NB4 (cell line): ENCODE measurements at regions not wholly inside any gene's neighbourhood (a gene's known extent, or its start where the extent isn't known, plus 50 kb on each side); places are given as distances from the start of the nearest gene placed in this dataset.

Source experiments
- DNase-seq: peaks from one replicate; pipeline ENCODE4 v3.0.0; 2010; ENCODE audit warnings: low read depth
- H3K4me3 ChIP-seq: one replicate; pipeline ENCODE4 v1.5.1; 2011; ENCODE audit warnings: mild to moderate bottlenecking, low read depth, low read length, moderate library complexity
- MYC ChIP-seq: IDR thresholded peaks from 2 replicates; pipeline ENCODE4 v1.6.1; 2011; ENCODE audit warnings: low read depth, low read length
- POLR2A ChIP-seq: IDR thresholded peaks from 2 replicates; pipeline ENCODE4 v1.6.1; 2011; ENCODE audit warnings: mild to moderate bottlenecking; ENCODE audit not compliant: insufficient read length; ENCODE audit errors: extremely low read depth
- TF ChIP-seq, protein P1 (sequence below): IDR thresholded peaks from one replicate; pipeline ENCODE4 v1.5.1; 2012; ENCODE audit warnings: low read depth, low read length
- TF ChIP-seq, protein P2 (sequence below): IDR thresholded peaks from 2 replicates; pipeline ENCODE4 v1.6.1; 2011; ENCODE audit warnings: low read depth, low read length

DNA sequence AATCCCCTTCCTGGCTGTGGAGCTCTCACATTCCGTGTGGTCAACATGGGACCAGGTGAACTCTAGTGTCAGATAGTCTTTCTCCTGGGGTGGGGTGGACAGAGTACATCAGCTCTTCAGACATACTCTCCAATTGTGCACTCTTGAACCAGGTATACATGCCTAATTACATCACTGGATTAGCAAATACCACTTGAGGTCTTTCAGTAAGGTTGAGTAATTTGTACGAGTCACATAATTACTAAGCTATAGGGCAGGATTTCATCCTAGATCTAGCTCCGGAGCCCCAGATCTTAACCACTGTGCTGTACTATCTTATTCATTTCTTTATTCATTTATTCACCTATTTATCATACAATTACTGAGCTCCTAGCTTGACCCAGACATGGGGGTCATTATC is 821.3 kb downstream of the TFAP2A start:
- TF ChIP-seq, protein P1, sequence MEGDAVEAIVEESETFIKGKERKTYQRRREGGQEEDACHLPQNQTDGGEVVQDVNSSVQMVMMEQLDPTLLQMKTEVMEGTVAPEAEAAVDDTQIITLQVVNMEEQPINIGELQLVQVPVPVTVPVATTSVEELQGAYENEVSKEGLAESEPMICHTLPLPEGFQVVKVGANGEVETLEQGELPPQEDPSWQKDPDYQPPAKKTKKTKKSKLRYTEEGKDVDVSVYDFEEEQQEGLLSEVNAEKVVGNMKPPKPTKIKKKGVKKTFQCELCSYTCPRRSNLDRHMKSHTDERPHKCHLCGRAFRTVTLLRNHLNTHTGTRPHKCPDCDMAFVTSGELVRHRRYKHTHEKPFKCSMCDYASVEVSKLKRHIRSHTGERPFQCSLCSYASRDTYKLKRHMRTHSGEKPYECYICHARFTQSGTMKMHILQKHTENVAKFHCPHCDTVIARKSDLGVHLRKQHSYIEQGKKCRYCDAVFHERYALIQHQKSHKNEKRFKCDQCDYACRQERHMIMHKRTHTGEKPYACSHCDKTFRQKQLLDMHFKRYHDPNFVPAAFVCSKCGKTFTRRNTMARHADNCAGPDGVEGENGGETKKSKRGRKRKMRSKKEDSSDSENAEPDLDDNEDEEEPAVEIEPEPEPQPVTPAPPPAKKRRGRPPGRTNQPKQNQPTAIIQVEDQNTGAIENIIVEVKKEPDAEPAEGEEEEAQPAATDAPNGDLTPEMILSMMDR, result no peak
- no peak for TF ChIP-seq POLR2A
- TF ChIP-seq, protein P2, sequence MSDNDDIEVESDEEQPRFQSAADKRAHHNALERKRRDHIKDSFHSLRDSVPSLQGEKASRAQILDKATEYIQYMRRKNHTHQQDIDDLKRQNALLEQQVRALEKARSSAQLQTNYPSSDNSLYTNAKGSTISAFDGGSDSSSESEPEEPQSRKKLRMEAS, result no peak
- no peak for TF ChIP-seq MYC
- DNase-seq, result no peak
- H3K4me3 ChIP-seq, result no peak overlapping the region

DNA sequence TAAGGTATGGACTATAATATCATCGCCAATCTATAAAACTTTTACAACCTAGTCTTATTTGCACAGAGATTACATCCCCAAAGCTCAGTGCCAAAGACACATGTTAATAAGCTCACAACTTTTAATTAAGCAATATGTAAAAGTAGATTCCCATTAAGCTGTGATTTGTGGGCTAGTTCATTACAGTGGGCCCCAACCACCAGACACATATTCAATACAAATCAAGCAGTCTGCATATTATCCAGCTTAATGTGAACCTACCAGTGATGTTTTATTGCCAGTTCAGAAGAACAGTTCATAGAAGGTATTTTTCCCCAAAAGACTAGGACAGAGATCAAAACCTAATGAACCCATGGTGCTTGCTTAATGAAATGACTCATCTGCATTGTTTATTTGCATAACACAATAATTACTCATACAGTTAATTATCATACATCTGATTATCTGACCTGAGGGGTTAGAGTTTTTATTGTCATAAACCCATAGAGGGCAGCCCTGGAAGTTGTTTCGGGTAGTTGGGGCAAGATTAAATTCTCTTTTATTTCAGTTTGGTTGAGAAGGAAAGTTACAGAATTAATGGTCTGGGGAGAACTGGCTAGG is 831.0 kb downstream of the TFAP2A start:
- no peak for DNase-seq
- TF ChIP-seq POLR2A (no peak), MYC (no peak)
- TF ChIP-seq, protein P2, result no peak
- no peak overlapping the region for H3K4me3 ChIP-seq

DNA sequence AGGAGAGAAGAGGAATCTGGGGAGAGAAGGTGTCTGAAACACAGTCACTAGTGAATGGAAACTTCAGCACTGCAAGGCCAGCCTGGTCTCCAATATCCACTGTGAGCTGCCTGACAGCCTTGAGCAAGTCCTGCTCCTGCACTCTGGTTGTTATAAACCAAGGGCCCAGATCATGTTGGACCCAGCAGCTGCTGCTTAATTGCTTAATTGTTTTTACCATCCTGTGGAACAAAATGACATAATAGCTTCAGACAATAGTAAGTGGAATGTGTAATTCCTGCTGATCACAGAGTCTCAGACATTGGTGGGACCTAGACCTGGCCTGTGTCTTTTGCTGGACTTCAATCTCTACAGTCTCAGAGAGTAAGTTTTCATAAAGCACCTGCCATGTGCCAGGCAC is 833.7 kb downstream of the TFAP2A start:
- TF ChIP-seq, protein P2, result no peak
- TF ChIP-seq MYC (no peak), POLR2A (no peak)
- TF ChIP-seq, protein P1, result no peak
- H3K4me3 ChIP-seq, result no peak overlapping the region
- DNase-seq, result no peak

DNA sequence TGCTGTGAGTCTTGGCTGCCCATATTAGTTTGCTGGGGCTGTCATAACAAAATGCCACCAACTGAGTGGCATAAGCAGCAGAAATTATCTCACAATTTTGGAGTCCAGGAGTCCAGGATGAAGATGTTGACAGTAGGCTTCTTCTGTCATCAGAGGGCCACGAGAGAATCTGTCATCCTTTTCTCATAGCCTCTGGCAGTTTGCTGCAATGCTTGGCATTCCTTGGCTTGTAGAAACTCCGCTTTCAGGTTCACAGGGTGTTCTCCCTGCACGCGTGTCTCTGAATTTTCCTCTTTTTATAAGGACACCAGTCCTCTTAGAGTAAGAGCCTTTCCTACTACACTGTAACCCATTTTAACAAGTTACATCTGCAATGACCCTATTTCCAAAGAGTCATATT is 838.4 kb downstream of the TFAP2A start:
- no peak for DNase-seq
- no peak for TF ChIP-seq MYC
- TF ChIP-seq, protein P2, result no peak
- TF ChIP-seq POLR2A, result no peak
- TF ChIP-seq, protein P1, result no peak
- no peak overlapping the region for H3K4me3 ChIP-seq

DNA sequence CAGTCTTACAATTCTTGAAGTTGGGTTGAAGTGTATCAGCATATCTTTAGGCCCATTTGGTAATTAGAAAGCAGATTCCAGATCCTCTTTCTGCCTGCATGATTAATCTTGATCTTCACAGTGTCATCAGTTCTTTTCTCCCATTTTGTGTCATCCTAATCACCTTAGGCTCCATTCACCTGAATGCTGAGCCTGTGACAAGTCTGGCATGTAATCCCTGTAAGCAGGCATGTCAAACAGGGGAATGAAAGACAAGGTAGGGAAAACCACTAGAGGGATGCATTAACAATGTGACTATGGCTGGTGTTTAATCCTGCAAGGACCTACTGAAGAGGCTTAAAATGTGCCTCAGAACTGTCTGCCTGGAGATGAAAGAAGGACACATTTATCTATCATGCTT is 848.8 kb downstream of the TFAP2A start:
- H3K4me3 ChIP-seq, result no peak overlapping the region
- TF ChIP-seq MYC, result no peak
- TF ChIP-seq, protein P2, result no peak
- TF ChIP-seq POLR2A, result no peak
- TF ChIP-seq, protein P1, result no peak
- no peak for DNase-seq

DNA sequence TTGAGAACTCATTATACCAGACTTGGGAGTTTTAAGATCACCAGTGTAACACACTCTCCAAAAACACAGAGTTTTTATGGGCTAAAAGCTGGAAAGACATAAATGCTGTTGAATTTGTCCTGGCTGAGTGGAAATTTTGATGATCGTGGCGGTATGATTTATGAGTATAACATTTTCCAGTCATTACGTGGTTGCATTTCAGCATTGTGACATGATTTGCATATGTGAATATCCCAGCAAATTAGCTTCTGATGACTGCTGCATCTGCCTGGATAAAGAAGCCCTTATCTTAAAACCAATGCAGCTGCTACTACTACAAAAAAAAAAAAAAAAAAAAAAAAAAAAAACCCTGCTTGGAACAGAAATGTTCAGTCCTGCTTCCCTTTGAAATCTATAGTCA is 850.9 kb downstream of the TFAP2A start:
- TF ChIP-seq, protein P2, result no peak
- TF ChIP-seq, protein P1, result no peak
- no peak for TF ChIP-seq MYC
- TF ChIP-seq POLR2A, result no peak
- DNase-seq, result no peak
- H3K4me3 ChIP-seq, result no peak overlapping the region
